K562 (cell line): ENCODE measurements at regions not wholly inside any gene's neighbourhood (a gene's known extent, or its start where the extent isn't known, plus 50 kb on each side); places are given as distances from the start of the nearest gene placed in this dataset.

Experiments used
- ATAC-seq: fragments of 200-7000 bp; cut with Tn5 transposase; 3 replicates; pipeline ENCODE4 v1.9.1; 2020; ENCODE audit warnings: moderate library complexity
- BruUV-seq: library from RNA; stranded (reverse); fragments of 400-500 nt; replicated peaks from 2 replicates; lab custom pipeline; 2021; lab: Mats Ljungman, UMichigan
- CTCF ChIA-PET: fragments of 300-600 bp; formaldehyde crosslinking; extraction: SDS; loops from one replicate; lab custom pipeline; 2021; ENCODE audit warnings: low intra/inter-chr PET ratio; lab: Yijun Ruan, JAX
- POLR2A ChIA-PET: fragments of 300-600, 350-650 bp; sonication (Branson Sonifier 250); formaldehyde crosslinking; extraction: SDS; loops from one replicate; lab custom pipeline; 2021; ENCODE audit warnings: antibody characterized with exemption, inconsistent platforms; lab: Yijun Ruan, JAX
- DNase-seq, 4 experiments: peaks; one replicate each; pipeline versions ENCODE4 v3.0.0 to v3.0.0-alpha.2; 2011 to 2018; ENCODE audit warnings: low spot score in 3 of 4, mixed read lengths in 3 of 4; ENCODE audit errors: extremely low read depth in 1 of 4
- FAIRE-seq: peaks from 2 replicates; lab custom pipeline; 2011; peaks lifted over from hg19 to GRCh38; lab: Jason Lieb, UNC
- H2AFZ ChIP-seq: 2 replicates; pipeline ENCODE4 v1.6.0; 2011; ENCODE audit warnings: low read depth, low read length, control low read depth, inconsistent platforms
- H3K27ac ChIP-seq: fragments of 200-600 bp; 3 replicates; pipeline ENCODE4 v1.8.0; 2011; ENCODE audit warnings: low read depth, mild to moderate bottlenecking, control low read depth, inconsistent platforms, low read length, moderate library complexity, mixed read lengths; ENCODE audit errors: extremely low read depth
- H3K27me3 ChIP-seq, 2 experiments: fragments of 300-600 bp in 1 of 2; 2 replicates in 1 of 2; 3 replicates in 1 of 2; pipeline versions ENCODE4 v1.6.0 to v1.8.0; 2011; ENCODE audit warnings: inconsistent platforms in 2 of 2, low read length in 2 of 2, mild to moderate bottlenecking in 1 of 2, mixed read lengths in 1 of 2, moderate library complexity in 1 of 2; ENCODE audit not compliant: control insufficient read depth in 2 of 2, insufficient read depth in 2 of 2
- H3K36me3 ChIP-seq: fragments of 300-600 bp; 3 replicates; pipeline ENCODE4 v1.8.0; 2011; ENCODE audit warnings: mild to moderate bottlenecking, low read length, inconsistent platforms; ENCODE audit not compliant: control insufficient read depth, insufficient read depth
- H3K4me1 ChIP-seq, 2 experiments: fragments of 200-600 bp in 1 of 2; replicated peaks in 1 of 2; 2 replicates in 1 of 2; 3 replicates in 1 of 2; pipeline versions ENCODE4 v1.5.1 to v1.8.0; 2011; ENCODE audit warnings: inconsistent platforms in 2 of 2, low read length in 2 of 2, mild to moderate bottlenecking in 1 of 2, mixed read lengths in 1 of 2, moderate library complexity in 1 of 2; ENCODE audit not compliant: control insufficient read depth in 2 of 2, insufficient read depth in 2 of 2
- H3K4me2 ChIP-seq: 2 replicates; pipeline ENCODE4 v1.6.1; 2011; ENCODE audit warnings: low read length, control low read depth, inconsistent platforms, mixed read lengths; ENCODE audit not compliant: insufficient read depth
- H3K4me3 ChIP-seq: fragments of 200-600 bp; sonication (generic), shearing (Covaris generic); 2 replicates; pipeline ENCODE4 v1.5.1; 2016; ENCODE audit warnings: control low read depth, inconsistent platforms
- H3K79me2 ChIP-seq: fragments of 200-600 bp; 3 replicates; pipeline ENCODE4 v1.8.0; 2011; ENCODE audit warnings: low read length, inconsistent platforms; ENCODE audit not compliant: control insufficient read depth, insufficient read depth
- H3K9ac ChIP-seq, 2 experiments: 2 replicates each; pipeline versions ENCODE4 v1.6.0 to v1.6.1; 2011; ENCODE audit warnings: low read depth in 2 of 2, low read length in 2 of 2, control low read depth in 1 of 2, inconsistent platforms in 1 of 2, mild to moderate bottlenecking in 1 of 2, mixed read lengths in 1 of 2; ENCODE audit not compliant: insufficient read depth in 1 of 2
- H3K9me1 ChIP-seq: one replicate; pipeline ENCODE4 v1.6.0; 2011; ENCODE audit warnings: inconsistent platforms, mild to moderate bottlenecking, low read length, moderate library complexity; ENCODE audit not compliant: control insufficient read depth, insufficient read depth
- H3K9me3 ChIP-seq: replicated peaks from 2 replicates; pipeline ENCODE4 v1.5.1; 2011; ENCODE audit warnings: low read depth, low read length, inconsistent platforms; ENCODE audit not compliant: control insufficient read depth, insufficient read depth
- H4K20me1 ChIP-seq: replicated peaks from 2 replicates; pipeline ENCODE4 v1.6.1; 2011; ENCODE audit warnings: low read length, inconsistent platforms, mixed read lengths; ENCODE audit not compliant: control insufficient read depth, insufficient read depth
- NFE2 ChIP-seq: IDR thresholded peaks from 2 replicates; pipeline ENCODE4 v1.6.1; 2014; ENCODE audit warnings: antibody characterized with exemption, low read depth
- PRMT5 ChIP-seq: sonication (generic); formaldehyde crosslinking; IDR thresholded peaks from 2 replicates; pipeline ENCODE4 v1.5.0; 2020; ENCODE audit warnings: missing genetic modification reagents
- TSC22D4 ChIP-seq: fragments of 450-650 bp; IDR thresholded peaks from 2 replicates; pipeline ENCODE4 v1.6.1; 2016; ENCODE audit warnings: missing genetic modification characterization, missing biosample characterization, control low read depth
- WGBS: fragments of 100-300 bp; shearing (Covaris generic); methylation state at CpG from one replicate; pipeline ENCODE4 v1.1.6; 2016; ENCODE audit warnings: low coverage, mixed read lengths; ENCODE audit not compliant: insufficient coverage; ENCODE audit errors: missing lambda C conversion rate; 5-methylcytosine and 5-hydroxymethylcytosine counted together
- in situ Hi-C: fragments of 300-500 bp; cut with MboI; formaldehyde crosslinking; loops from 4 replicates; pipeline ENCODE4 v1.15.0; 2018; ENCODE audit warnings: inconsistent platforms, mixed read lengths
- intact Hi-C: fragments of 100-400 bp; cut with micrococcal nuclease; formaldehyde crosslinking; loops from 2 replicates; pipeline ENCODE4 v1.14.2; 2022
- TF ChIP-seq, protein P1 (sequence below): fragments of 450-650 bp; formaldehyde crosslinking; IDR thresholded peaks from 2 replicates; pipeline ENCODE4 v1.4.0; 2020; ENCODE audit warnings: mild to moderate bottlenecking
- TF ChIP-seq, protein P2 (sequence below): fragments of 250-450 bp; sonication (Bioruptor Pico); IDR thresholded peaks from 2 replicates; pipeline ENCODE4 v1.5.0; 2021

DNA sequence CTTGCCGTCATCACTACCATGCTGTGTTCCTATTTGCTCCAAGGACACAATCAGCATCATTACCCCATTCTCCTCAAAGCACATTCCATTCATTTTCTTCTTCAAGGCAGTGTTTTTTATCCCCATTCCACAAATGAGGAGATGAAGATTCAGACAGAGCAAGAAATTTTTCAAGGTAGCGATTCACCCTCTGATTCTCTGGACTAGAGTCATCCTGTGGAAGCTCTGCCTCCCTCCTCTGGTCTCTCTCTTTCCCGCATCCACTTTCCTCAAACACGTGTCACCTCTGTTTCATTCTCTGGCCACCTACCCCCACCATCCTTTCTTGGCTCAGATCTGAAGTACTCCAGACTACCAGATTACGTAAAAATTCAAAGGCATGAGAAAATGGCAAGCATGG, 297.9 kb downstream of the SOX11 start:
- WGBS, result 0% methylated on average over 5 of the region's 5 CpGs
- H3K9me1 ChIP-seq, result no peaks in the 10 kb centered on the region
- H3K27ac ChIP-seq, result no peak overlapping the region
- ATAC-seq (no peak), DNase-seq (no peak), FAIRE-seq (no peak)
- ChIA-PET CTCF (no interaction called here), POLR2A (no interaction called here)
- H3K79me2 ChIP-seq, result no peaks in the 10 kb centered on the region
- no peak overlapping the region for H3K9ac ChIP-seq
- H3K4me1 ChIP-seq, result no peaks in the 10 kb centered on the region
- TF ChIP-seq, protein P1, sequence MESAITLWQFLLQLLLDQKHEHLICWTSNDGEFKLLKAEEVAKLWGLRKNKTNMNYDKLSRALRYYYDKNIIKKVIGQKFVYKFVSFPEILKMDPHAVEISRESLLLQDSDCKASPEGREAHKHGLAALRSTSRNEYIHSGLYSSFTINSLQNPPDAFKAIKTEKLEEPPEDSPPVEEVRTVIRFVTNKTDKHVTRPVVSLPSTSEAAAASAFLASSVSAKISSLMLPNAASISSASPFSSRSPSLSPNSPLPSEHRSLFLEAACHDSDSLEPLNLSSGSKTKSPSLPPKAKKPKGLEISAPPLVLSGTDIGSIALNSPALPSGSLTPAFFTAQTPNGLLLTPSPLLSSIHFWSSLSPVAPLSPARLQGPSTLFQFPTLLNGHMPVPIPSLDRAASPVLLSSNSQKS (CRISPR knock-in tag), result no peak
- TF ChIP-seq TSC22D4 (tag) (no peak), PRMT5 (no peak), NFE2 (no peak)
- TF ChIP-seq, protein P2, sequence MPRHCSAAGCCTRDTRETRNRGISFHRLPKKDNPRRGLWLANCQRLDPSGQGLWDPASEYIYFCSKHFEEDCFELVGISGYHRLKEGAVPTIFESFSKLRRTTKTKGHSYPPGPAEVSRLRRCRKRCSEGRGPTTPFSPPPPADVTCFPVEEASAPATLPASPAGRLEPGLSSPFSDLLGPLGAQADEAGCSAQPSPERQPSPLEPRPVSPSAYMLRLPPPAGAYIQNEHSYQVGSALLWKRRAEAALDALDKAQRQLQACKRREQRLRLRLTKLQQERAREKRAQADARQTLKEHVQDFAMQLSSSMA (CRISPR knock-in tag), result no peak
- no peaks in the 10 kb centered on the region for H4K20me1 ChIP-seq
- no peak overlapping the region for H2AFZ ChIP-seq
- intact Hi-C loops, result no loop called here
- H3K4me2 ChIP-seq, result no peak overlapping the region
- no peak overlapping the region for H3K4me3 ChIP-seq
- no TSS peak for BruUV-seq
- H3K27me3 ChIP-seq, result no peaks in the 10 kb centered on the region
- in situ Hi-C loops, result no loop called here
- no peaks in the 10 kb centered on the region for H3K36me3 ChIP-seq
- no peaks in the 10 kb centered on the region for H3K9me3 ChIP-seq
